ENCODE measurements at regions not wholly inside any gene's neighbourhood (a gene's known extent, or its start where the extent isn't known, plus 50 kb on each side); places are given as distances from the start of the nearest gene placed in this dataset.

DNA sequence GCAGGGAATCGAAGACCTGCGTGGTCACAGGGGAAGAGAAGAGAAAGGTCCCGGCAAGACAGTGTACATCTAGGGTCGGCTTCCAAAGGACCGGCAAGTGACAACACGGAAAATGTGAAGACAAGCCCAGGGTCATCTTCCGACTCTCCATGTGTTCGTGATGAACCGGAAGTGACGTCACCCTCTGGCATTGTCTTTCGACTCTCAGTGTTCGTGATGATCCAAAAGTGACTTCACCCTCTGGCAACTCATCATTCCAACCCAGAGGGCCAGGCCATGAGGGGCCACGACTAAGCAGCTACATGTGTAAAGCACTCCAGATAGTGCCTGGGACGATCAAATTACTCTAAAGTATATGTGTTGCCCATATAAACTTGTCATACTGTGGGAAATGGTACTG lies 290.8 kb downstream of the THBS2 start:
- H3K27ac ChIP-seq: no peak overlapping the region
- no peak for TF ChIP-seq ZFX (IDR thresholded peaks at IDR 0.05)

DNA sequence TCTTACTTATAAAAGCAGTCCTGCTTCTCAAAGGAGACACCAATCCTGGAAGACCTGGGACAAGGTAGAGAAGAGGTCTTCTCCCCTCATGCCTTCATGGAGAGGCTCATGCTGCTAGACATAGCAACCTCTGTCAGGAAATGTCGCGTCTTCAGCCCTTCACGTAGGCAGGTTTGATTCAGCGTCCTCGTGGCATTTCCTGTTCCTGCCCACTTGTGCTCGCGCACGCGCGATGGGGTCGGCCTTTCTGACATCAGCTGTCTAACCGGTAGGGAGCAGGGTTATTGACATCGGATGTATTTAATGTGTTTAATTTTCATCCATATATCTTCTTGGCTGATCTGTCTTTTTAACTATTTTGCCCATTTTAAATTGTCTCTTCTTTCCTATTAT lies 292.4 kb downstream of the THBS2 start:
- H3K27ac ChIP-seq: no peak overlapping the region
- TF ChIP-seq ZFX (IDR thresholded peaks at IDR 0.05): no peak
- TF ChIP-seq, protein P1, sequence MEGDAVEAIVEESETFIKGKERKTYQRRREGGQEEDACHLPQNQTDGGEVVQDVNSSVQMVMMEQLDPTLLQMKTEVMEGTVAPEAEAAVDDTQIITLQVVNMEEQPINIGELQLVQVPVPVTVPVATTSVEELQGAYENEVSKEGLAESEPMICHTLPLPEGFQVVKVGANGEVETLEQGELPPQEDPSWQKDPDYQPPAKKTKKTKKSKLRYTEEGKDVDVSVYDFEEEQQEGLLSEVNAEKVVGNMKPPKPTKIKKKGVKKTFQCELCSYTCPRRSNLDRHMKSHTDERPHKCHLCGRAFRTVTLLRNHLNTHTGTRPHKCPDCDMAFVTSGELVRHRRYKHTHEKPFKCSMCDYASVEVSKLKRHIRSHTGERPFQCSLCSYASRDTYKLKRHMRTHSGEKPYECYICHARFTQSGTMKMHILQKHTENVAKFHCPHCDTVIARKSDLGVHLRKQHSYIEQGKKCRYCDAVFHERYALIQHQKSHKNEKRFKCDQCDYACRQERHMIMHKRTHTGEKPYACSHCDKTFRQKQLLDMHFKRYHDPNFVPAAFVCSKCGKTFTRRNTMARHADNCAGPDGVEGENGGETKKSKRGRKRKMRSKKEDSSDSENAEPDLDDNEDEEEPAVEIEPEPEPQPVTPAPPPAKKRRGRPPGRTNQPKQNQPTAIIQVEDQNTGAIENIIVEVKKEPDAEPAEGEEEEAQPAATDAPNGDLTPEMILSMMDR (conservative IDR thresholded peaks at IDR 0.05): no peak

GRCh38 chr6:168960551-168961263 lies 292.9 kb downstream of the THBS2 start:
- TF ChIP-seq, protein P1 (conservative IDR thresholded peaks at IDR 0.05): no peak
- no peak for TF ChIP-seq ZFX (IDR thresholded peaks at IDR 0.05)
- H3K27ac ChIP-seq: no peak overlapping the region

DNA sequence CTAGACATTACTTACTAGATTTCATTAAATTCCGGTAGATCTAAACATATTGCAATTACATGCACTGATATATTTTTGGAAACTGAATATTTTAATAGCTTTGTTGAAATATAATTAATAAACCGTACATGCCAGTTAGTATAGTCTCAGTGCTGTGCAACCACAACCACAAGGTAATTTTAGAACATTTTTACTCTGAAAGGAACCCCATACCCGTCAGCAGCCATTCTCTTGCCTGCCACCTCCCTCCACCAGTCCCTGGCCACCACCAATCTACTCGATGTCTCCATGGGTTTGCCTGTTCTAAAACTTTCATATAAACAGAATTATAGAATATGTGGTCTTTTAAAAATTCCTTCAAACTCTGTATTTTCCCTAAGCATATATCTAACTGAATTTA lies 293.9 kb downstream of the THBS2 start:
- H3K27ac ChIP-seq: no peak overlapping the region
- TF ChIP-seq, protein P1 (conservative IDR thresholded peaks at IDR 0.05): no peak
- no peak for TF ChIP-seq ZFX (IDR thresholded peaks at IDR 0.05)

DNA sequence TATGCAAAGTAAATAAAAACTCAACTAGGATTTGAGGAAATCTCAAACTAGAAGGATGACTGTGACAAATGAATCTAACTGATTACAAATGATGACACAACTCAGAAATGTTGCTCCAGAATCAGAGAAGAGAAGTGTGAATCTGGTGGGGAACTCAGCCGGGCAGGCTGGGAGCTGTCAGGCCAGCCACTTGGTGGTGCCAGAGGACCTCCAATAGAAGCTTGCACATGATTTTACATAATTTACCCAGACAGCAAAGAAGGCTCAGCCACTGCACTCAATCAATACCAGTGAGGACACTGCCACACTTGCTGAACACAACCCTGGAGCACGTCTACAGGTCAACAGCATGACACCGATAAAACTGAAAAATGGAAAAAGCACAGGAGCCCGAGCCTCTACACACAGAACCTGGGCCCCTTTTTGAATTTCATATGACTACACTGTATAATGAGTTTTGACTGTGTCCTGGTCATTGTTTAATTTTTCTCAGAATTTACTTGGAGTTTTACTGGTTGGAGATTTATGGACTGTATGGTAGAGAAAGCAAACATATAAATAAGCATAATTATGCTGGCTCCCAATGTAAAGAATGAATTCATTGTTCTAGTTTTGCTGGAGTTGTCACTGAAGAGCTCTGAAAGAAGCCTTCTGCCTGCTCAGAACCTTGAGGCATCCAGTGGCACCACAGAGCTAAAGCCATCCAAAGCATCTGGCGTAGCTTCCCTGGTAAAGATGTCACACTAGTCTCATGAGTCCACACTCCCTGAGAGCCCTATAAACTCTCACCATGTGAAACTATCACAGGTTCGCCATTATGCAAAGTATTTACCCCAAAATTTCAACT lies 296.5 kb downstream of the THBS2 start:
- no peak overlapping the region for H3K27ac ChIP-seq
- TF ChIP-seq, protein P1 (conservative IDR thresholded peaks at IDR 0.05): peak; percentile 82
- TF ChIP-seq ZFX (IDR thresholded peaks at IDR 0.05): no peak

DNA sequence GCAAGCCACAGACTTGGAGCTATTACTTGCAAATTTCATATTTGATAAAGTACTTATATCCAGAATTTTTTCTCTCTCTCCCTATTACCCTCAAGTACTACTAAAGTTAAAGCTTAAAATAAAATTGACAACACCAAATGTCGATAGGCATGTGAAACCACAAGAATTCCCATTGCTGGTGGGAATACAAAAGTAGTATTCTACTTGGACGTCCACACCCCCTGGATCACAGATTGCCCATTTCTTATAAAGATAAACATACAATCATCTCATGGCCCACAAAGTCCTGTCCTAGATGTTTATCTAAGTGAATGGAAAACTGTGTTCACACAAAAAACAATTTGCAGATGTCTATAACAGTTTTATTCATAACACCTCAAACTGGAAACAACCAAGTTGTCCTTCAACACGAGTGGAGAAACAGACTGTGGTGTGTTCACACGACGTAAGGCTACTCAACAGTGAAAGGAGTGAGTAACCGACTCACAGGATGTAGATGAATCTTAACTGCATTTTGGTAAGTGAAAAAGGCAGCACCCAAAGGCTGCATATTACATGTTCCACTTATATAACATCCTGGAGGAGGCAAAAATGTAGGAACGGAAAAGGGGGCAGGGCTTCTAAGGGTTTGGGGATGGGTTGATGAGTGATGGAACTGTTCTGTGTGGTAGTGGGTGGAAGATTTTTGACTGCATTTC lies 297.4 kb downstream of the THBS2 start:
- TF ChIP-seq, protein P1 (conservative IDR thresholded peaks at IDR 0.05): no peak
- no peak for TF ChIP-seq ZFX (IDR thresholded peaks at IDR 0.05)
- H3K27ac ChIP-seq: no peak overlapping the region

GRCh38 chr6:168953461-168953860 lies 300.2 kb downstream of the THBS2 start:
- H3K27ac ChIP-seq: no peak overlapping the region
- TF ChIP-seq ZFX (IDR thresholded peaks at IDR 0.05): no peak
- TF ChIP-seq, protein P1 (conservative IDR thresholded peaks at IDR 0.05): no peak
